ENCODE measurements at regions not wholly inside any gene's neighbourhood (a gene's known extent, or its start where the extent isn't known, plus 50 kb on each side); places are given as distances from the start of the nearest gene placed in this dataset.

DNA sequence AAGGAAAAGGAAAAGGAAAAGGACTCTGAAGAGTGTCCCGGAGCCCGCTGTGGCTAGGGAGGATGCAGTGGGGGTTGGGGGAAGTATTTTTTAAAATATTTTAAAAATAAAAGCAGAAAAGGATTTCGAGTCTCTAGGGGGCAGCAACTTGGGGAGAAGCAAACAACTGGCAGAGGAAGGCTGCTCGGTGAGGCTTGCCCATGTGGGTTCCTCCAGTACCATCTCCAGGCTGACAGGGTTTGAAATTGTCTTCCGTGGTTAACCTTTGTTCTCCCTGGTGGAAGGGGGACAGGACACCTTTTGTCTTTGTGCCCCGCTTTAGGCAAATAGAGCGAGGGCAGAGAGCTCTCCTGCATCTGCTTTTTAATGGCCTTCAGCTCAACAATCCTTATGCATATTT, 60.4 kb upstream of the SNX9 start:
- TF ChIP-seq CTCF (IDR thresholded peaks at IDR 0.05), result no peak
- TF ChIP-seq POLR2A (IDR thresholded peaks at IDR 0.05), result no peak
- no peak for TF ChIP-seq EP300 (IDR thresholded peaks at IDR 0.05; ENCODE audit: low read depth)
